ENCODE measurements at regions not wholly inside any gene's neighbourhood (a gene's known extent, or its start where the extent isn't known, plus 50 kb on each side); places are given as distances from the start of the nearest gene placed in this dataset.

GRCh38 chr13:79910875-79911540, 429.9 kb downstream of the SPRY2 start:
- WGBS (ENCODE audit: insufficient coverage, insufficient replicate concordance, low lambda C conversion rate, missing lambda C conversion rate), result 22% methylated on average over 5 of the region's 5 CpGs

More at GRCh38 chr13:79910875-79911540, 429.9 kb downstream of the SPRY2 start:
- Histone ChIP-seq H3K4me1 (ENCODE audit: control insufficient read depth, insufficient read depth, low read length) (no peaks in the 10 kb centered on the region), H4K20me1 (ENCODE audit: control insufficient read depth, insufficient read depth) (no peaks in the 10 kb centered on the region), H3K9ac (ENCODE audit: control insufficient read depth, insufficient read depth, low read length) (no peak overlapping the region), H3K4me3 (no peak overlapping the region), H3K36me3 (ENCODE audit: control insufficient read depth in 2 of 2, insufficient read depth in 2 of 2, low read length in 1 of 2) (no peaks in the 10 kb centered on the region), H3K27ac (ENCODE audit: control insufficient read depth, insufficient read depth) (no peak overlapping the region), H3K79me2 (ENCODE audit: control insufficient read depth, insufficient read depth, low read length) (no peaks in the 10 kb centered on the region), H3K9me3 (replicated peaks; ENCODE audit: control insufficient read depth, insufficient read depth, low read length) (no peaks in the 10 kb centered on the region), H3K27me3 (replicated peaks in 1 of 2; ENCODE audit: control insufficient read depth in 2 of 2, insufficient read depth in 2 of 2, low read length in 1 of 2) (no peaks in the 10 kb centered on the region), H3K4me2 (ENCODE audit: control insufficient read depth, insufficient read depth) (no peak overlapping the region), H2AFZ (ENCODE audit: control insufficient read depth, low read depth, low read length) (no peak overlapping the region)
- RAD21 ChIA-PET (ENCODE audit: unreplicated experiment), result no interaction called here
- no TSS peak for BruUV-seq (replicated peaks)
- no peak for TF ChIP-seq ZNF207 (IDR thresholded peaks at IDR 0.05; ENCODE audit: borderline replicate concordance)
- TF ChIP-seq CHD4 (IDR thresholded peaks at IDR 0.05), result no peak
- no peak for TF ChIP-seq CBFB (IDR thresholded peaks at IDR 0.05; ENCODE audit: low read depth)
- no peak for TF ChIP-seq ZNF274 (IDR thresholded peaks at IDR 0.05; ENCODE audit: insufficient read depth, insufficient read length)
- TF ChIP-seq CREB1 (IDR thresholded peaks at IDR 0.05; ENCODE audit: low read depth), result no peak
- TF ChIP-seq, protein P1, sequence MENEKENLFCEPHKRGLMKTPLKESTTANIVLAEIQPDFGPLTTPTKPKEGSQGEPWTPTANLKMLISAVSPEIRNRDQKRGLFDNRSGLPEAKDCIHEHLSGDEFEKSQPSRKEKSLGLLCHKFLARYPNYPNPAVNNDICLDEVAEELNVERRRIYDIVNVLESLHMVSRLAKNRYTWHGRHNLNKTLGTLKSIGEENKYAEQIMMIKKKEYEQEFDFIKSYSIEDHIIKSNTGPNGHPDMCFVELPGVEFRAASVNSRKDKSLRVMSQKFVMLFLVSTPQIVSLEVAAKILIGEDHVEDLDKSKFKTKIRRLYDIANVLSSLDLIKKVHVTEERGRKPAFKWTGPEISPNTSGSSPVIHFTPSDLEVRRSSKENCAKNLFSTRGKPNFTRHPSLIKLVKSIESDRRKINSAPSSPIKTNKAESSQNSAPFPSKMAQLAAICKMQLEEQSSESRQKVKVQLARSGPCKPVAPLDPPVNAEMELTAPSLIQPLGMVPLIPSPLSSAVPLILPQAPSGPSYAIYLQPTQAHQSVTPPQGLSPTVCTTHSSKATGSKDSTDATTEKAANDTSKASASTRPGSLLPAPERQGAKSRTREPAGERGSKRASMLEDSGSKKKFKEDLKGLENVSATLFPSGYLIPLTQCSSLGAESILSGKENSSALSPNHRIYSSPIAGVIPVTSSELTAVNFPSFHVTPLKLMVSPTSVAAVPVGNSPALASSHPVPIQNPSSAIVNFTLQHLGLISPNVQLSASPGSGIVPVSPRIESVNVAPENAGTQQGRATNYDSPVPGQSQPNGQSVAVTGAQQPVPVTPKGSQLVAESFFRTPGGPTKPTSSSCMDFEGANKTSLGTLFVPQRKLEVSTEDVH (IDR thresholded peaks at IDR 0.05; ENCODE audit: low read depth, partially characterized antibody), result no peak
- TF ChIP-seq NR2F1 (conservative IDR thresholded peaks at IDR 0.05), result no peak
- DNase-seq (ENCODE audit: low read depth, low spot score), result no peak
- ATAC-seq, result no peak
- intact Hi-C loops (cut with micrococcal nuclease; ENCODE audit: unreplicated experiment) (no loop called here), in situ Hi-C loops (cut with MboI) (no loop called here)
- POLR2A ChIA-PET, result no interaction called here
- FAIRE-seq, result no peak
- SMC1A ChIA-PET (ENCODE audit: uncharacterized antibody, unreplicated experiment), result interaction anchor here (0.8 to 2.1 kb wide), 5 partner anchors 8 to 159 kb away, joined by 3 to 8 read pairs (median 5); no protein-coding TSS in a partner anchor
- CTCF ChIA-PET, result interaction anchor here (0.6 to 1.6 kb wide), 3 partner anchors 137 to 454 kb away, joined by 3 to 4 read pairs (median 3); no protein-coding TSS in a partner anchor

All from GM12878 (cell line).